AG04450 (cell line): ENCODE measurements at regions not wholly inside any gene's neighbourhood (a gene's known extent, or its start where the extent isn't known, plus 50 kb on each side); places are given as distances from the start of the nearest gene placed in this dataset.

Experiments used
- CTCF ChIA-PET: fragments of 300-600, 350-600 bp; formaldehyde crosslinking; extraction: SDS; loops from one replicate; lab custom pipeline; 2022; ENCODE audit warnings: antibody characterized with exemption, inconsistent platforms; lab: Charles Lee
- POLR2A ChIA-PET: fragments of 350-600 bp; formaldehyde crosslinking; extraction: SDS; loops from one replicate; lab custom pipeline; 2021; ENCODE audit warnings: antibody characterized with exemption, inconsistent platforms; lab: Yijun Ruan, JAX
- DNase-seq: peaks from one replicate; pipeline ENCODE4 v3.0.0-alpha.2; 2011; ENCODE audit warnings: low read depth, low spot score
- H3K27ac ChIP-seq: one replicate; pipeline ENCODE4 v1.5.1; 2012; ENCODE audit warnings: low read depth, low read length, control low read depth
- H3K27me3 ChIP-seq: one replicate; pipeline ENCODE4 v1.6.0; 2012; ENCODE audit warnings: low read length; ENCODE audit not compliant: control insufficient read depth, insufficient read depth
- H3K4me3 ChIP-seq: 2 replicates; pipeline ENCODE4 v1.5.1; 2011; ENCODE audit warnings: mild to moderate bottlenecking, low read depth, low read length, control low read depth
- H3K9me3 ChIP-seq: 2 replicates; pipeline ENCODE4 v1.5.1; 2012; ENCODE audit warnings: low read length; ENCODE audit not compliant: control insufficient read depth, insufficient read depth
- TF ChIP-seq, protein P1 (sequence below): IDR thresholded peaks from 2 replicates; pipeline ENCODE4 v1.5.1; 2011; ENCODE audit warnings: low read depth, low read length, control low read depth, inconsistent platforms

DNA sequence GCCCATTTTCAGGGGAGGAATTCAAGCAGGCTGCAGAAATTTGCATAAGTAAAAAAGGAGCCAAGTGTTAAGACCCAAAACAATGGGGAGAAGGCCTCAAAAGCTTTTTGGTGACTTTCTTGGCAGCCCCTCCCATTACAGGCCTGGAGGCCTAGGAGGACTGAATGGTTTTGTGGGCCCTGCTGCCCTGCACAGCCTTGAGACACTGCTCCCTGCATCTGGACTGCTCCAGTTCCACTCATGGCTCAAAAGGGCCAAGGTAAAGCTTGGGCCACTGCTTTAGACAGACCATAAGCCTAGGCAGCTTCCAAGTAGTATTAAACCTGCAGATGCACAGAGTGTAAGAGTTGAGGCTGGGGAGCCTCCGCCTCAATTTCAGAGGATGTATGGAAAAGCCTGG is 501.6 kb downstream of the MID1IP1 start:
- TF ChIP-seq, protein P1, sequence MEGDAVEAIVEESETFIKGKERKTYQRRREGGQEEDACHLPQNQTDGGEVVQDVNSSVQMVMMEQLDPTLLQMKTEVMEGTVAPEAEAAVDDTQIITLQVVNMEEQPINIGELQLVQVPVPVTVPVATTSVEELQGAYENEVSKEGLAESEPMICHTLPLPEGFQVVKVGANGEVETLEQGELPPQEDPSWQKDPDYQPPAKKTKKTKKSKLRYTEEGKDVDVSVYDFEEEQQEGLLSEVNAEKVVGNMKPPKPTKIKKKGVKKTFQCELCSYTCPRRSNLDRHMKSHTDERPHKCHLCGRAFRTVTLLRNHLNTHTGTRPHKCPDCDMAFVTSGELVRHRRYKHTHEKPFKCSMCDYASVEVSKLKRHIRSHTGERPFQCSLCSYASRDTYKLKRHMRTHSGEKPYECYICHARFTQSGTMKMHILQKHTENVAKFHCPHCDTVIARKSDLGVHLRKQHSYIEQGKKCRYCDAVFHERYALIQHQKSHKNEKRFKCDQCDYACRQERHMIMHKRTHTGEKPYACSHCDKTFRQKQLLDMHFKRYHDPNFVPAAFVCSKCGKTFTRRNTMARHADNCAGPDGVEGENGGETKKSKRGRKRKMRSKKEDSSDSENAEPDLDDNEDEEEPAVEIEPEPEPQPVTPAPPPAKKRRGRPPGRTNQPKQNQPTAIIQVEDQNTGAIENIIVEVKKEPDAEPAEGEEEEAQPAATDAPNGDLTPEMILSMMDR = no peak
- Histone ChIP-seq H3K27ac (no peak overlapping the region), H3K27me3 (no peaks in the 10 kb centered on the region), H3K4me3 (no peak overlapping the region), H3K9me3 (no peaks in the 10 kb centered on the region)
- ChIA-PET CTCF (no interaction called here), POLR2A (no interaction called here)
- DNase-seq = no peak

DNA sequence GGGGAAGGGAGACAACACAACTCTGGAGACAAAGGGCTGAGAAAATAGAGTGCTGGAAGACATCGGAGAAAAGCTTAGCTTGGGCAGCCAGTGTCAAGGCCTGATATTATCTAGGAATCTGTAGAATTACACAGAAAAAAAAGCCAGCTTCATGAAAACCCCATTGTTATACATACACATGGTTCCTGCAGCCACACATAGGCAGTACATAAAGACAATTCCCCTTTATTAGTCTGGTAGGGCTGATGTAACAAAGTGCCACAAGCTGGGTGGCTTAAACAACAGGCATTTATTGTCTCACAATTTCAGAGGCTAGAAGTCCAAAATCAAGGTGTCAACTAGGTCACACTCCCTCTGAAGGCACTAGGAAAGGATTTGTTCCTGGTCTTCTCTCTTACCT is 503.5 kb downstream of the MID1IP1 start:
- ChIA-PET CTCF (no interaction called here), POLR2A (no interaction called here)
- H3K9me3 ChIP-seq = no peaks in the 10 kb centered on the region
- TF ChIP-seq, protein P1 = no peak
- H3K27me3 ChIP-seq = no peaks in the 10 kb centered on the region
- no peak for DNase-seq
- H3K27ac ChIP-seq = no peak overlapping the region
- H3K4me3 ChIP-seq = no peak overlapping the region

- no peak overlapping the region for H3K27ac ChIP-seq
- H3K9me3 ChIP-seq = no peaks in the 10 kb centered on the region
- ChIA-PET CTCF (no interaction called here), POLR2A (no interaction called here)
- H3K27me3 ChIP-seq = no peaks in the 10 kb centered on the region
- no peak for DNase-seq
- H3K4me3 ChIP-seq = no peak overlapping the region
- TF ChIP-seq, protein P1 = no peak
These were observed 506.2 kb downstream of the MID1IP1 start for GRCh38 chrX:39307488-39307887.

DNA sequence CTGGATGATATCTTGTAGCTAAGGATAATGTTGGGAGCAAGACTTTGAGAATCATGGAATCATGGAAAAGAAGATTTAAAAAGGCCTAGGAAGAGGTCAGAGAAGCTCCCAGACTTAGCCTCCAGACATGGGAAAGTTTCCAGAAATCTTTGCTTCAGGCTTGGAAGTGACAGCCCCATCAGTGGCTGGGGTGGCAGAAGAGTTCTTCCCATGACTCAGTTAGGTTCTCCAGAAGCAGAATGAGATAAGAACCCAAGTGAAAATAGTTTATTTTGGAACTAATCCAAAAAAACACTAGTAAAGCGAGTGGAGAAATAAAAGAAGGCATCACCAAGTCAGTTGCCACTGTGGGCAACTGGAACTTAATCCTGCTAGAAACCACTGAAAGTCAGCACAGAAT is 506.9 kb downstream of the MID1IP1 start:
- ChIA-PET POLR2A (no interaction called here), CTCF (no interaction called here)
- Histone ChIP-seq H3K27me3 (no peaks in the 10 kb centered on the region), H3K9me3 (no peaks in the 10 kb centered on the region), H3K27ac (no peak overlapping the region), H3K4me3 (no peak overlapping the region)
- TF ChIP-seq, protein P1 = no peak
- no peak for DNase-seq

DNA sequence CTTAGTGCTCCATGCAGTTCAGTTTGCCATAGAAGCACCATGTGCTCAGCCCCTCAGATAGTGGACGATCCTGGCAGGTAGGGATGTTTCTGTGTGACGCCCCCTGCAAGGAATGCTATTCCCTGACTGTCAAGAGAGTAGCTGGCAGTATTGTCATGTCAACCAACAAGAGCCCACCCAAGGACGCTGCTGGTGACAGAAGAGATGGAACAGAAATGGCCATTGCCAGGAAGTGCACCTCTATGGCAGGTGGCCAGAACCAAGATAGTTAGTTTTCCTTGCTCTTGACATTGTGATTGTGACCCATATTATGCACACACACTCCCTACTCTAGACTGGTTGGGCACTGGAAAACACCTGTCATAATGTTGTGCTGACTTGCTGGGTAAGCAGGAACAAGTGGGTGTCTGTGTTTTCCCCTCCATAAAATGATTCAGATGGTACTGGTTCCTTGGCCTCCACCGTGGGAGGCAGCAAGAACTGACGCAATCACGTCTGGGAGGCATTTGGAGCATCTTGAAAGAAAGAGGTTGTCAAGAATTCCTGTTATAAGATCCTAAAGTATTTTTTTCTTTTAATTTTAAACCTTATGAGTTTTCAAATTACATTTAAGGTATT is 507.9 kb downstream of the MID1IP1 start:
- Histone ChIP-seq H3K27ac (no peak overlapping the region), H3K9me3 (no peaks in the 10 kb centered on the region), H3K4me3 (no peak overlapping the region), H3K27me3 (no peaks in the 10 kb centered on the region)
- CTCF ChIA-PET = no interaction called here
- DNase-seq = no peak
- TF ChIP-seq, protein P1 = no peak
- POLR2A ChIA-PET = no interaction called here
